ENCODE measurements at regions not wholly inside any gene's neighbourhood (a gene's known extent, or its start where the extent isn't known, plus 50 kb on each side); places are given as distances from the start of the nearest gene placed in this dataset.
"Not testable (repeated sequence)": the region's sequence is repeated elsewhere in the genome, so short reads cannot be mapped to it uniquely, and the experiment has no call there.

- DNase-seq, result no peak
Observed at GRCh38 chr6:155628306-155628705, 172.7 kb upstream of the NOX3 start.

DNA sequence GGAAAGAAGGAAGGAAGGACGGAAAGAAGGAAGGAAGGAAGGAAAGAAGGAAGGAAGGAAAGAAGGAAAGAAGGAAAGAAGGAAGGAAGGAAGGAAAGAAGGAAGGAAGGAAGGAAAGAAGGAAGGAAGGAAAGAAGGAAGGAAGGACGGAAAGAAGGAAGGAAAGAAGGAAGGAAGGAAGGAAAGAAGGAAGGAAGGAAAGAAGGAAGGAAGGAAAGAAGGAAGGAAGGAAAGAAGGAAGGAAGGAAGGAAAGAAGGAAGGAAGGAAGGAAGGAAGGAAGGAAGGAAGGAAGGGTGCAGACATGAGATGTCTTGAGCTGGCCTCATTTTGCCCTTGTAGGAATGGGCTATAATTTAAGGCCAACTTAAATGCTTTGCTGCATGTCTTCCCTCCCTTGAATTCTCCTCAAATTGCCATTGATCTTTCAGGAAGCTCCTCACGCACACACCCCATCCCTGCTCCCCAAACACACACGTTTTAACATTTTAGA is 172.1 kb upstream of the NOX3 start:
- not testable (repeated sequence) for DNase-seq

- DNase-seq, result no peak
Observed at GRCh38 chr6:155623450-155624178, 168.0 kb upstream of the NOX3 start.

DNA sequence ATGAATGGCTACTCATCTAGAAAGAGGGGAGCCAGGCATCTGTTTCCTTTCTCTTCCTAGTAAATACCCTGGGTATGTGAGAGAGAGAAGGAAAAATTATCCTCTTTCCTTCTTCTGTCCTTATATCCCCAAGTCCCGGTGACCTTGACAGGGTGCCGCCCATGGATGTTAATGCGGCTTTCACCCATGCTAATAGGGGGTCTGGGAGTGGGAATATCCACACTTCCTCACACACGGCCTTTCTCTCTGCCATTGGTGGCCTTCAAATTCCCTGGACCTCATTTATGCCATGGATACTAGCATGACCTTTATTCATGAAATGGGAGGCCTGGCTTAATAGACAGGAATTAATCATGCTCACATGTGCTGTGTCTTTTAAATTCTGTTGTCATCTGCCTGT is 159.0 kb upstream of the NOX3 start:
- DNase-seq, result no peak

- no peak for DNase-seq
Observed at GRCh38 chr6:155611742-155612141, 156.1 kb upstream of the NOX3 start.

DNA sequence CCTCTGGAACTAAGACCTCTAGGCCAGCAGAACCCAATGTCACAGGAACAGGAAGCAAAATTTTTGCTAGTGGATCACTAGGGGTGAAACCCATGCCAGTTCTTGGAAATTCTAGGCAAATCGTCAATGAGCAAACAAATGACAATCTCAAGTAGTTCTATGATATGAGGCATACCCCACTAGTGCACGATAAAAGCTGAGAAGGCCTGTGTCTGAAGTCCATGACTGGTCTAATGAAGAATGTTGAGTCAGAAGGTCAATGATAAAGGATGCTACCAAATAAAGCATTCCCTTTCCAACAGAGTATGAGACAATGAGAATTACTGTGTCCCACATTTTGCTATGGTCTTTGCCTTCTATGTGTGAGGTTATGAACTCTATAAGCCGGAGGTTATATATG is 149.4 kb upstream of the NOX3 start:
- DNase-seq, result no peak

DNA sequence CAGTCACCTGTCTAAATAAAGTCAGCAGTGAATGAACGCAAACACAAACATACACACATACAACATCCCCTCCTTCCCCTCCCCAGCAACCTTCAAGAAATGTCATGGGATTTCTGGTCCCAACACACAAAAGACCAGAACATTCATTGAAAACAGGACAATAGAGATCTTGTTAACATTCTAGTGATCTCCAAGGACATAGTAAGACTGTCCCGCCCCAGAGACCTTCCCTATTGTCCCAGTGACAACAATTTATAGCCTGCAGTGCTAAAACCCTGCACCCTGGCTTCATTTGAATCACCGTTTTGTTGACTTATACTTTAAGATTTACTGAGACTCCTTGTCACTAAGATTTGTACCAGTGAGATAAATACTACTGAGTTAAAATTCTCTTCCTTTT is 143.9 kb upstream of the NOX3 start:
- no peak for DNase-seq

GRCh38 chr6:155599160-155599559 is 143.5 kb upstream of the NOX3 start:
- DNase-seq, result no peak

DNA sequence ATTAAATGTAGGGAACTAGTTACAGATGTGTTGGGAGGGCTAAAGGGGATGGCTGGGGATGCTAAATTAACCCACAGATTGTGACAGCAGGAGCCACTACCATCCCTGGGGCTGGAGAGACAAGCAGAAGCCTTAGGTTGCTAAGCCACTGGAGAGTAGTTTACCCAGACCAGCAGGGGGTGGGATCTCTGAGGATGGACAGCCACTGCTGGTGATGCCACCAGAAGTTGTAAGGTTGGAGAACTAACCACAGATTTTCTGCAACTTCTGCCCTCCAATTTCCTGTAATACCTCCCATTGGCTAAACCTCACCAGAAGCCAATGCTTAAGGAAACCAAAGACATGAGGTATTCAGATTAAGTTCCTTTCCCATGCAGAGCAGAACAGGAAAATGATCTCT is 139.6 kb upstream of the NOX3 start:
- no peak for DNase-seq

DNA sequence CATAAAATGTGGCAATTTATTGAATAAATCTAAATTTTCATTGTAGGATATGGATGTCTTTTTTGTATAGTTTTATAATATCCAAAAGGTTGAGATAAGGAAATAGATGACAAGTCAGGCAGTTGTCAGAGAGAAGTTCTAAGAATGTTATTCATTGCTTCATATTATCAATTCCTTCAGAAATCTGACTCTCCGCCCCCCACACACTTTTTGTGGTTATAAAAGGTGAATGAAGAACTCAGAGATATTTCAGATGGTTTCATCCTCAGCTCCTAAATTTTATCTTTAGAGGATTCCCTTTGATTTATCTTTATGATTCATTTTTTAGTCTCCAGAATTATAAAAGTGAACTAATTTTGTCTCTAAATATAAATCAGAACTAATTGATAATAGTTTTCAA is 136.1 kb upstream of the NOX3 start:
- no peak for DNase-seq

GRCh38 chr6:155589190-155589589 is 133.6 kb upstream of the NOX3 start:
- no peak for DNase-seq

DNA sequence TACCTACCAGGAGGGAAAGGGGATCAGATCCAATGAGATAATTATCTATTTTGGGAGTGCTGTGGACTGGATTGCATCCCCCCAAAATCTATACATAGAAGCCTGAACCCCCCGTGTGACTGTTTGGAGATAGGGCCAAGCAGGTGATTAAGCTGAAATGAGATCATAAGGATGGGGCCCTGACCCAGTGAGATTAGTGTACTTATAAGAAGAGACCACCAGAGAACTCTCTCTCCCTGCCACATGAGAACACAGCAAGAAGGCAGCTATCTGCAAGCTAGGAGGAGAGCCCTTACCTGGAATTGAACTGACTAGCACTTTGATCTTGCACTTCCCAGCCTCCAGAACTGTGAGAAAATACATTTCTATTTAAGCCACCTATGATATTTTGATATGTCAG is 132.2 kb upstream of the NOX3 start:
- DNase-seq, result no peak

GRCh38 chr6:155586090-155586489 is 130.5 kb upstream of the NOX3 start:
- no peak for DNase-seq

DNA sequence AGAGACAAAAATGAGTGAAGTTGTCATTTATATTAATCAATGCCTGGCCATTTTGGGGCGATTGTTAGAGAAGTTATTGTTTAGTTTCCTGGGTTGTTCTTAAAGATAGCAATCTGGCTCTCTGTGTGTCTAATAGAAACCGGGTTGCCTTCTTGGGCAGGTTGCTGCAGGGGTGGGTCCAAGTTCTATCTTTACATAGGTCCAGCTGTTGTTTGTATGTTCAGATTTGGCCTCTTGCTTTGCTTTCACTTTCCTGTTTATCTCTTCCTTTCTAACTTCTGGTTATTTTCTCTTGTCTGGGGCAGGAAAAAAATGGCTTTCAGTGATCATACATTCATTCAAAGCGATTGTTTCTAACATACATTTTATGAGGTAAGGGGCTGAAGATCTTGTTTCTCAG is 128.4 kb upstream of the NOX3 start:
- no peak for DNase-seq

GRCh38 chr6:155582016-155582991 is 126.7 kb upstream of the NOX3 start:
- DNase-seq, result no peak

DNA sequence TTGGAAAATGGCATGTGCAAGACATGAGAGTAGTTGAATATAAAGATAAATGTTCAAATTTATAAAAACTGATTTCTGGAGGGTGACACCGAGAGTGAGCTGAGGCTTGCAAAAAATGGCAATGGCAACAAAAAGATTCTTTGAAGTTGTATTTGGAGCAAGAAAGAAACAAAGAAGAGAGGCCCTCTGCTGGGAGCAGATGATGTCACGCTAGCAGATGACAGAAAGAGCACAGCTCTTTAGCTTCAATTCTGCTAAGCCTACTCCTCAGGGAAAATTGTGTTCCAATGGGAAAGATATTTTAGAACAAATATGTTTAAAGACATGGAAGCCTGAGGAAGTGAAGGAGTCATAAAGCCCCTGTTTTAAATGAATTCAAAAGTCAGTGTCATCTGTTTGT is 125.3 kb upstream of the NOX3 start:
- DNase-seq, result no peak

DNA sequence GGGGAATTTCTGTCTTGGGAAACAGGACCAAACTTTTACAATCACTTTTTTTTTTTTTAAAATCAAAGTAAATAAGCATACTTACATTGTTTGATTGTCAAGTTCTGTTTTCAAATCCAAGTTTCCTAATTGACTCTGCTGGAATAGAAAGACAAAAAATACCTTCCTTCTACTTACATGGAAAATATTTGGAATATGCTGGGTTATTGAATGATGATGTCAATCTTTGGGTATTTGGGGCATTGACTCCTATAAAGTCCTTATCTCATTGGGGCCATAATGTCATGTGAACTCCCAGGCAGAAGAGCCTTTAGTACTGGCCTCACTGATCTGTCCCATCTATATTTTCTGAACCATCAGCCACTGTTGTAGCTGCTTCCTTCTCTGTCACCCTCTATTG is 122.6 kb upstream of the NOX3 start:
- DNase-seq, result no peak

- DNase-seq, result no peak
Observed at GRCh38 chr6:155561966-155562364, 106.3 kb upstream of the NOX3 start.

DNA sequence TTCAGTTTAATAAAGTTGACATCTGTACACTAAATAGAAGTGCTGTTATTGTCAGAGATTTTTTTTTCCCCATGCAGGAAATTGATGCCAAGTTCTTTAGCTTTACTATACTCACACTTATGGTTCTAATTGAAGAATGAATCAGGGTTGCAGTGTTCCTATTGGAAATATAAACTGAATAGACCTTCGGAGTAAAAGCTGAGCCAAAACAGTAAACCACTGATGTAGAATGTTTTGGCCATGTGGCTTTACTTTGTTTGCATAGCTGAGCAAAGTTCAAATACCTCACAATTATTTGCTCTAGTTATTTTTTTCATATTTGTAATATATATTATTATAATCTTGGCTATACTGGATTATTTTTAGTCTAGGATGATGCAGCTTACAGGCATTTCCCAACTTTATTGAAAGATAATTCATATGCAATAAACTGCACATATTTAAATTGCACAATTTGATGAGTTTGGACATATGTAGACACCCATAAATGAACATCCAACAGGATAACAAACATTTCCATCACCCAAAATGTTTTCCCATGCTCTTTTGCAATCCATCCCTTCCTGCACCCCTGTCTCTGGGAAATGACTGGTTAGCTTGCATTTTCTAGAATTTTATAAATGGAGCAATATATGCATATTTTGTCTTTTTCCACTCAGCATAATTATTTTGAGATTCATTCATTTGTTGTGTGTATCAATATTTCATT is 105.8 kb upstream of the NOX3 start:
- DNase-seq, result no peak

- no peak for DNase-seq
Observed at GRCh38 chr6:155549928-155550327, 94.3 kb upstream of the NOX3 start.

GRCh38 chr6:155549028-155549798 is 93.6 kb upstream of the NOX3 start:
- no peak for DNase-seq

- no peak for DNase-seq
Observed at GRCh38 chr6:155548576-155548975, 92.9 kb upstream of the NOX3 start.

- no peak for DNase-seq
Observed at GRCh38 chr6:155544677-155545076, 89.0 kb upstream of the NOX3 start.

Measured in activated CD4-positive, alpha-beta T cell treated with anti-CD3 and anti-CD28 coated beads for 1 hour (primary cell).